Mesenchymal stem cell (in vitro differentiated cells and primary cell): ENCODE measurements at regions not wholly inside any gene's neighbourhood (a gene's known extent, or its start where the extent isn't known, plus 50 kb on each side); places are given as distances from the start of the nearest gene placed in this dataset.

Experiments
- DNase-seq: peaks from one replicate; pipeline ENCODE4 v3.0.0-alpha.2; 2013
- H2AFZ ChIP-seq: one replicate; pipeline ENCODE4 v1.6.1; 2013; ENCODE audit warnings: low read depth, mild to moderate bottlenecking, control low read depth, inconsistent platforms, low read length, moderate library complexity
- H2AK5ac ChIP-seq: 2 replicates; pipeline ENCODE4 v1.6.1; 2013; ENCODE audit warnings: low read length, moderate library complexity, mild to moderate bottlenecking, inconsistent platforms; ENCODE audit not compliant: severe bottlenecking
- H2BK120ac ChIP-seq: one replicate; pipeline ENCODE4 v1.6.1; 2013; ENCODE audit warnings: low read depth, mild to moderate bottlenecking, inconsistent platforms, low read length, moderate library complexity
- H2BK12ac ChIP-seq, 2 experiments: one replicate each; pipeline ENCODE4 v1.6.1; 2013; ENCODE audit warnings: inconsistent platforms in 2 of 2, low read length in 2 of 2, mild to moderate bottlenecking in 2 of 2, moderate library complexity in 2 of 2, control low read depth in 1 of 2
- H2BK15ac ChIP-seq: one replicate; pipeline ENCODE4 v1.6.1; 2013; ENCODE audit warnings: mild to moderate bottlenecking, low read depth, inconsistent platforms; ENCODE audit not compliant: poor library complexity, severe bottlenecking
- H2BK5ac ChIP-seq: 2 replicates; pipeline ENCODE4 v1.6.1; 2013; ENCODE audit warnings: low read depth, mild to moderate bottlenecking, low read length, control low read depth, inconsistent platforms; ENCODE audit not compliant: poor library complexity, severe bottlenecking
- H3K14ac ChIP-seq, 2 experiments: one replicate each; pipeline ENCODE4 v1.6.1; 2013; ENCODE audit warnings: inconsistent platforms in 2 of 2, low read length in 2 of 2, control low read depth in 1 of 2, mild to moderate bottlenecking in 1 of 2, moderate library complexity in 1 of 2
- H3K18ac ChIP-seq, 2 experiments: one replicate each; pipeline ENCODE4 v1.6.1; 2013; ENCODE audit warnings: inconsistent platforms in 2 of 2, low read length in 2 of 2, control low read depth in 1 of 2, low read depth in 1 of 2, mild to moderate bottlenecking in 1 of 2
- H3K23ac ChIP-seq, 2 experiments: one replicate each; pipeline ENCODE4 v1.6.1; 2013; ENCODE audit warnings: inconsistent platforms in 2 of 2, low read length in 2 of 2, mild to moderate bottlenecking in 2 of 2, moderate library complexity in 2 of 2, control low read depth in 1 of 2
- H3K27ac ChIP-seq: 2 replicates; pipeline ENCODE4 v1.5.1; 2013; ENCODE audit warnings: mild to moderate bottlenecking, moderate library complexity, low read length, control low read depth, inconsistent platforms; ENCODE audit not compliant: poor library complexity, severe bottlenecking
- H3K27me3 ChIP-seq, 2 experiments: 2 replicates each; pipeline versions ENCODE4 v1.6.1 to v1.7.0; 2013; ENCODE audit warnings: low read length in 2 of 2, mild to moderate bottlenecking in 2 of 2, moderate library complexity in 2 of 2, control low read depth in 1 of 2, inconsistent platforms in 1 of 2; ENCODE audit not compliant: control insufficient read depth in 1 of 2, insufficient read depth in 1 of 2
- H3K36me3 ChIP-seq, 2 experiments: 2 replicates each; pipeline versions ENCODE4 v1.6.1 to v1.7.0; 2013; ENCODE audit warnings: low read length in 2 of 2, control low read depth in 1 of 2, inconsistent platforms in 1 of 2, low read depth in 1 of 2, mild to moderate bottlenecking in 1 of 2; ENCODE audit not compliant: insufficient read depth in 2 of 2, control insufficient read depth in 1 of 2
- H3K4ac ChIP-seq, 2 experiments: one replicate each; pipeline ENCODE4 v1.6.1; 2013; ENCODE audit warnings: inconsistent platforms in 2 of 2, low read length in 2 of 2, mild to moderate bottlenecking in 2 of 2, moderate library complexity in 2 of 2, control low read depth in 1 of 2, low read depth in 1 of 2
- H3K4me1 ChIP-seq: 2 replicates; pipeline ENCODE4 v1.6.1; 2013; ENCODE audit warnings: low read depth, low read length, control low read depth; ENCODE audit not compliant: control insufficient read depth, insufficient read depth
- H3K4me2 ChIP-seq: 2 replicates; pipeline ENCODE4 v1.6.1; 2013; ENCODE audit warnings: low read length, mild to moderate bottlenecking, inconsistent platforms; ENCODE audit not compliant: poor library complexity, severe bottlenecking
- H3K4me3 ChIP-seq, 2 experiments: 2 replicates each; pipeline versions ENCODE4 v1.5.1 to v1.7.0; 2013; ENCODE audit warnings: low read length in 2 of 2, mild to moderate bottlenecking in 2 of 2, control low read depth in 1 of 2, low read depth in 1 of 2; ENCODE audit not compliant: insufficient read depth in 1 of 2
- H3K79me1 ChIP-seq: replicated peaks from 2 replicates; pipeline ENCODE4 v1.6.1; 2013; ENCODE audit warnings: mild to moderate bottlenecking, control low read depth, low read length, inconsistent platforms; ENCODE audit not compliant: poor library complexity, severe bottlenecking
- H3K9ac ChIP-seq: 2 replicates; pipeline ENCODE4 v1.7.0; 2013; ENCODE audit warnings: mild to moderate bottlenecking, low read length, moderate library complexity
- H3K9me3 ChIP-seq: 2 replicates; pipeline ENCODE4 v1.7.0; 2013; ENCODE audit warnings: mild to moderate bottlenecking, low read length; ENCODE audit not compliant: control insufficient read depth
- H4K8ac ChIP-seq: one replicate; pipeline ENCODE4 v1.6.1; 2013; ENCODE audit warnings: inconsistent platforms, mild to moderate bottlenecking, low read length, moderate library complexity
- H4K91ac ChIP-seq: one replicate; pipeline ENCODE4 v1.6.1; 2013; ENCODE audit warnings: mild to moderate bottlenecking, low read length, inconsistent platforms
- WGBS: methylation state at CpG from one replicate; pipeline ENCODE4 v1.1.7; 2013; ENCODE audit warnings: mixed read lengths; 5-methylcytosine and 5-hydroxymethylcytosine counted together

DNA sequence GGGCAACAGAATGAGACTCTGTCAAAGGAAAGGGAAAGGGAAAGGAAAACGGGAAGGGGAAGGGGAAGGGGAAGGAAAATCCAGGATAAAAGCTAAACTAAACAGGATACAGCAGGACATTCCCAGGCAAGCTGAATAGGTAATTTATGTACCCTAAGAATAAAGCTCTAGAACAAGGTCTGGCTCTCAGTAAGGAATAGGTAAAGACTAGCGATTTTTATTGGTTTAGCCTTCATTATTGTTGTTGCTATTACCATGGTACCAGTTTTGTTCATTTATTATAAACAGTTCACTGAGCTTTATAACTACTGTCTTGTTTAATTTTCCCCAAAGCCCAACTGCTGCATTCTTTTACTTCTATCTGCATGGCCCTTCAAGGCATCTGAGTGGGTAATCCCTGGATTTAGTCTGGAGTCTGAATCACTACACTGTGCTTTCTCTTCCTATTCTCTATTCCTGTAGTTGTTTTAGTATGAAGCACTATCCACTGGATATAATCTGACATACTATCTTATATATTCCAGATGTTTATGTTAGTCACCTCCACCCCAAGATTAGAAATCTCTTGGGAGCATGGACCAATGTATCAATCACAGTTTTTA, 127.1 kb upstream of the TANK start:
- 60% methylated on average over 1 of the region's 2 CpGs for whole genome bisulfite sequencing

DNA sequence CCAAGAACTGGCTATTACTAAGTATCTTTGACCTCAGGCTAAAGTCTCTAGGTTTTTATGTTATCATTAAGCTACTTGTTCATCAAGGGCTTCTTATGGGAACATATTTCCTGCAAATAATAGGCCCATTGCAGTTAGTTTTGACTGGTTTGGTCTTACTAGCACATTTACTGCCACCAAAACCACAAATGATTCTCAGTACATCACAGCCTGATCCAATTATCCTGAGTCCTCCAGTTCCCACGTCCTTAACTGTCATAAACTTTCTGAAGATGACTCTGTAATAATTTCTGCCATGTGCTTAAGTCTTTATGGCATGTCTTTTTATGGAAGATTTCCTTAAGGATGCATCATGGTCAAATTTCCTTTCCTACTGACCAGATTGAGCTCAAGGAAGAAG, 123.3 kb upstream of the TANK start:
- no CpG with 5 or more reads among the region's 1 CpG for WGBS
- no peak overlapping the region for H3K14ac ChIP-seq
- H3K36me3 ChIP-seq, result no peaks in the 10 kb centered on the region
- H3K79me1 ChIP-seq, result no peaks in the 10 kb centered on the region
- no peak overlapping the region for H3K9ac ChIP-seq
- H2BK120ac ChIP-seq, result no peak overlapping the region
- no peak overlapping the region for H3K23ac ChIP-seq
- H2BK15ac ChIP-seq, result no peak overlapping the region
- no peak overlapping the region for H3K27ac ChIP-seq
- H2AFZ ChIP-seq, result no peak overlapping the region
- no peak overlapping the region for H4K8ac ChIP-seq
- DNase-seq, result no peak
- H3K4me2 ChIP-seq, result no peak overlapping the region
- no peak overlapping the region for H2BK5ac ChIP-seq
- no peak overlapping the region for H3K4me3 ChIP-seq
- no peak overlapping the region for H3K18ac ChIP-seq
- no peak overlapping the region for H3K4ac ChIP-seq
- H3K4me1 ChIP-seq, result no peaks in the 10 kb centered on the region
- no peaks in the 10 kb centered on the region for H3K27me3 ChIP-seq
- H2BK12ac ChIP-seq, result no peak overlapping the region
- no peak overlapping the region for H2AK5ac ChIP-seq
- no peak overlapping the region for H4K91ac ChIP-seq
- no peaks in the 10 kb centered on the region for H3K9me3 ChIP-seq

More for the DNA sequence above, 127.1 kb upstream of the TANK start:
- H3K9me3 ChIP-seq, result no peaks in the 10 kb centered on the region
- no peaks in the 10 kb centered on the region for H3K79me1 ChIP-seq
- no peak overlapping the region for H4K91ac ChIP-seq
- H3K9ac ChIP-seq, result no peak overlapping the region
- no peak overlapping the region for H3K18ac ChIP-seq
- no peak overlapping the region for H3K4me3 ChIP-seq
- H3K4me2 ChIP-seq, result no peak overlapping the region
- H2BK120ac ChIP-seq, result no peak overlapping the region
- H2BK5ac ChIP-seq, result no peak overlapping the region
- H2AK5ac ChIP-seq, result no peak overlapping the region
- H3K4ac ChIP-seq, result no peak overlapping the region
- H3K27ac ChIP-seq, result no peak overlapping the region
- DNase-seq, result peak; percentile 33
- no peak overlapping the region for H2AFZ ChIP-seq
- no peak overlapping the region for H3K14ac ChIP-seq
- no peak overlapping the region for H2BK15ac ChIP-seq
- no peaks in the 10 kb centered on the region for H3K36me3 ChIP-seq
- H3K27me3 ChIP-seq, result no peaks in the 10 kb centered on the region
- no peak overlapping the region for H4K8ac ChIP-seq
- no peak overlapping the region for H3K23ac ChIP-seq
- peak overlapping the region in 1 of 2 experiments; percentile 11 for H2BK12ac ChIP-seq
- H3K4me1 ChIP-seq, result peaks cover 3% of the 10 kb centered on the region

DNA sequence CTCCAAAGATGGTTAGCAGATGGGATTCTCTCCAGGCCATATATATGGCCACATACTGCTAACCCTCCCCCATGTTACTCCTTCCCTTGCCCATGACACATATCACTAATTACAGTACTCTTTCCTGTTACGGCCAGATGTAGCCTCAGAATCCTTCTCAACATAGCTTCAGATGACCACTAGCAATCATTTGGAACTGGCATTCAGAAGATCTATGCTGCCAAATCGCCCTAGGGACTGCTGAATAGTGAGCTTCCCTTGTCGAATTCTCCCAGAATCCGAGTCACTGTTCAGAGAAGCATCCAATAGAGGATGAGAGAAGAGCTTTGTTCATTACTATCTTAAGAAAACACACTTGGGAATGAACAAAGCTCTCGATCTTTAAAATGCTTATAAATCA, 121.2 kb upstream of the TANK start:
- DNase-seq, result no peak
- Histone ChIP-seq H2BK15ac (no peak overlapping the region), H3K79me1 (no peaks in the 10 kb centered on the region), H2BK12ac (no peak overlapping the region), H3K9me3 (no peaks in the 10 kb centered on the region), H3K27ac (no peak overlapping the region), H4K91ac (no peak overlapping the region), H3K4me1 (no peaks in the 10 kb centered on the region), H2AFZ (no peak overlapping the region), H2BK120ac (no peak overlapping the region), H3K36me3 (no peaks in the 10 kb centered on the region), H2AK5ac (no peak overlapping the region), H4K8ac (no peak overlapping the region), H3K14ac (no peak overlapping the region), H3K4me3 (no peak overlapping the region), H3K27me3 (no peaks in the 10 kb centered on the region), H3K4me2 (no peak overlapping the region), H3K18ac (peak overlapping the region in 1 of 2 experiments; percentile 5), H2BK5ac (no peak overlapping the region), H3K9ac (no peak overlapping the region), H3K4ac (no peak overlapping the region), H3K23ac (no peak overlapping the region)
- WGBS, result 94% methylated on average over 5 of the region's 5 CpGs

GRCh38 chr2:161041356-161041755, 118.9 kb upstream of the TANK start:
- Histone ChIP-seq H3K4me2 (no peak overlapping the region), H2AK5ac (no peak overlapping the region), H4K8ac (no peak overlapping the region), H3K18ac (no peak overlapping the region), H3K79me1 (no peaks in the 10 kb centered on the region), H3K9me3 (no peaks in the 10 kb centered on the region), H4K91ac (no peak overlapping the region), H2BK15ac (no peak overlapping the region), H2AFZ (no peak overlapping the region), H3K23ac (no peak overlapping the region), H3K27me3 (no peaks in the 10 kb centered on the region), H3K4me1 (no peaks in the 10 kb centered on the region), H2BK12ac (no peak overlapping the region), H2BK5ac (no peak overlapping the region), H3K9ac (no peak overlapping the region), H3K4ac (no peak overlapping the region), H3K27ac (no peak overlapping the region), H3K36me3 (no peaks in the 10 kb centered on the region), H3K4me3 (no peak overlapping the region), H3K14ac (no peak overlapping the region), H2BK120ac (no peak overlapping the region)
- peak; percentile 43 for DNase-seq
- 32% methylated on average over 2 of the region's 2 CpGs for WGBS
